ENCODE measurements at regions not wholly inside any gene's neighbourhood (a gene's known extent, or its start where the extent isn't known, plus 50 kb on each side); places are given as distances from the start of the nearest gene placed in this dataset.

GRCh38 chr5:87605663-87606062, 192.9 kb upstream of the CCNH start:
- TF ChIP-seq, protein P1, sequence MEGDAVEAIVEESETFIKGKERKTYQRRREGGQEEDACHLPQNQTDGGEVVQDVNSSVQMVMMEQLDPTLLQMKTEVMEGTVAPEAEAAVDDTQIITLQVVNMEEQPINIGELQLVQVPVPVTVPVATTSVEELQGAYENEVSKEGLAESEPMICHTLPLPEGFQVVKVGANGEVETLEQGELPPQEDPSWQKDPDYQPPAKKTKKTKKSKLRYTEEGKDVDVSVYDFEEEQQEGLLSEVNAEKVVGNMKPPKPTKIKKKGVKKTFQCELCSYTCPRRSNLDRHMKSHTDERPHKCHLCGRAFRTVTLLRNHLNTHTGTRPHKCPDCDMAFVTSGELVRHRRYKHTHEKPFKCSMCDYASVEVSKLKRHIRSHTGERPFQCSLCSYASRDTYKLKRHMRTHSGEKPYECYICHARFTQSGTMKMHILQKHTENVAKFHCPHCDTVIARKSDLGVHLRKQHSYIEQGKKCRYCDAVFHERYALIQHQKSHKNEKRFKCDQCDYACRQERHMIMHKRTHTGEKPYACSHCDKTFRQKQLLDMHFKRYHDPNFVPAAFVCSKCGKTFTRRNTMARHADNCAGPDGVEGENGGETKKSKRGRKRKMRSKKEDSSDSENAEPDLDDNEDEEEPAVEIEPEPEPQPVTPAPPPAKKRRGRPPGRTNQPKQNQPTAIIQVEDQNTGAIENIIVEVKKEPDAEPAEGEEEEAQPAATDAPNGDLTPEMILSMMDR (IDR thresholded peaks at IDR 0.05; ENCODE audit: poor library complexity, severe bottlenecking): no peak
- no peak for TF ChIP-seq RAD21 (conservative IDR thresholded peaks at IDR 0.05)
- no peak for TF ChIP-seq EZH2 (IDR thresholded peaks at IDR 0.05; ENCODE audit: borderline replicate concordance, insufficient read depth, low read length, poor library complexity, severe bottlenecking)
- TF ChIP-seq POLR2AphosphoS5 (IDR thresholded peaks at IDR 0.05): no peak
- TF ChIP-seq EP300 (conservative IDR thresholded peaks at IDR 0.05; ENCODE audit: poor library complexity, severe bottlenecking): no peak
- no peak for TF ChIP-seq SMC3 (conservative IDR thresholded peaks at IDR 0.05; ENCODE audit: poor library complexity)
- TF ChIP-seq, protein P2, sequence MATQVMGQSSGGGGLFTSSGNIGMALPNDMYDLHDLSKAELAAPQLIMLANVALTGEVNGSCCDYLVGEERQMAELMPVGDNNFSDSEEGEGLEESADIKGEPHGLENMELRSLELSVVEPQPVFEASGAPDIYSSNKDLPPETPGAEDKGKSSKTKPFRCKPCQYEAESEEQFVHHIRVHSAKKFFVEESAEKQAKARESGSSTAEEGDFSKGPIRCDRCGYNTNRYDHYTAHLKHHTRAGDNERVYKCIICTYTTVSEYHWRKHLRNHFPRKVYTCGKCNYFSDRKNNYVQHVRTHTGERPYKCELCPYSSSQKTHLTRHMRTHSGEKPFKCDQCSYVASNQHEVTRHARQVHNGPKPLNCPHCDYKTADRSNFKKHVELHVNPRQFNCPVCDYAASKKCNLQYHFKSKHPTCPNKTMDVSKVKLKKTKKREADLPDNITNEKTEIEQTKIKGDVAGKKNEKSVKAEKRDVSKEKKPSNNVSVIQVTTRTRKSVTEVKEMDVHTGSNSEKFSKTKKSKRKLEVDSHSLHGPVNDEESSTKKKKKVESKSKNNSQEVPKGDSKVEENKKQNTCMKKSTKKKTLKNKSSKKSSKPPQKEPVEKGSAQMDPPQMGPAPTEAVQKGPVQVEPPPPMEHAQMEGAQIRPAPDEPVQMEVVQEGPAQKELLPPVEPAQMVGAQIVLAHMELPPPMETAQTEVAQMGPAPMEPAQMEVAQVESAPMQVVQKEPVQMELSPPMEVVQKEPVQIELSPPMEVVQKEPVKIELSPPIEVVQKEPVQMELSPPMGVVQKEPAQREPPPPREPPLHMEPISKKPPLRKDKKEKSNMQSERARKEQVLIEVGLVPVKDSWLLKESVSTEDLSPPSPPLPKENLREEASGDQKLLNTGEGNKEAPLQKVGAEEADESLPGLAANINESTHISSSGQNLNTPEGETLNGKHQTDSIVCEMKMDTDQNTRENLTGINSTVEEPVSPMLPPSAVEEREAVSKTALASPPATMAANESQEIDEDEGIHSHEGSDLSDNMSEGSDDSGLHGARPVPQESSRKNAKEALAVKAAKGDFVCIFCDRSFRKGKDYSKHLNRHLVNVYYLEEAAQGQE (IDR thresholded peaks at IDR 0.05; ENCODE audit: borderline replicate concordance): no peak

Measured in neural cell (in vitro differentiated cells).